ENCODE measurements at regions not wholly inside any gene's neighbourhood (a gene's known extent, or its start where the extent isn't known, plus 50 kb on each side); places are given as distances from the start of the nearest gene placed in this dataset.
"Not testable (repeated sequence)": the region's sequence is repeated elsewhere in the genome, so short reads cannot be mapped to it uniquely, and the experiment has no call there.

- Histone ChIP-seq H3K27ac (no peak overlapping the region), H3K9me3 (no peaks in the 10 kb centered on the region), H3K4me3 (no peak overlapping the region), H3K36me3 (no peaks in the 10 kb centered on the region), H3K27me3 (no peaks in the 10 kb centered on the region), H3K4me1 (no peaks in the 10 kb centered on the region)
- TF ChIP-seq CTCF (IDR thresholded peaks at IDR 0.05) (no peak), POLR2A (IDR thresholded peaks at IDR 0.05) (no peak)
- no peak for DNase-seq
- intact Hi-C loops (cut with DNase I; ENCODE audit: low total_unique reads) = no loop called here
Measured at GRCh38 chr7:98730326-98730725, 113.2 kb downstream of the NPTX2 start.

GRCh38 chr7:98731651-98732050, 114.6 kb downstream of the NPTX2 start:
- Histone ChIP-seq H3K9me3 (no peaks in the 10 kb centered on the region), H3K36me3 (no peaks in the 10 kb centered on the region), H3K4me1 (no peaks in the 10 kb centered on the region), H3K27me3 (no peaks in the 10 kb centered on the region), H3K27ac (no peak overlapping the region), H3K4me3 (no peak overlapping the region)
- no peak for DNase-seq
- TF ChIP-seq POLR2A (IDR thresholded peaks at IDR 0.05) (no peak), CTCF (IDR thresholded peaks at IDR 0.05) (no peak)
- intact Hi-C loops (cut with DNase I; ENCODE audit: low total_unique reads) = no loop called here

GRCh38 chr7:98733036-98733435, 116.0 kb downstream of the NPTX2 start:
- Histone ChIP-seq H3K4me3 (no peak overlapping the region), H3K4me1 (no peaks in the 10 kb centered on the region), H3K27ac (no peak overlapping the region), H3K9me3 (no peaks in the 10 kb centered on the region), H3K36me3 (no peaks in the 10 kb centered on the region), H3K27me3 (no peaks in the 10 kb centered on the region)
- DNase-seq = no peak
- TF ChIP-seq POLR2A (IDR thresholded peaks at IDR 0.05) = no peak
- no peak for TF ChIP-seq CTCF (IDR thresholded peaks at IDR 0.05)
- intact Hi-C loops (cut with DNase I; ENCODE audit: low total_unique reads) = no loop called here

GRCh38 chr7:98735801-98736200, 118.7 kb downstream of the NPTX2 start:
- intact Hi-C loops (cut with DNase I; ENCODE audit: low total_unique reads) = no loop called here
- H3K36me3 ChIP-seq = no peaks in the 10 kb centered on the region
- H3K9me3 ChIP-seq = no peaks in the 10 kb centered on the region
- H3K4me3 ChIP-seq = no peak overlapping the region
- DNase-seq = no peak
- no peaks in the 10 kb centered on the region for H3K27me3 ChIP-seq
- no peak overlapping the region for H3K27ac ChIP-seq
- TF ChIP-seq CTCF (IDR thresholded peaks at IDR 0.05) (no peak), POLR2A (IDR thresholded peaks at IDR 0.05) (no peak)
- H3K4me1 ChIP-seq = no peaks in the 10 kb centered on the region

GRCh38 chr7:98736461-98736860, 119.4 kb downstream of the NPTX2 start:
- H3K36me3 ChIP-seq; H3K4me3 ChIP-seq; intact Hi-C loops (cut with DNase I; ENCODE audit: low total_unique reads); H3K4me1 ChIP-seq; H3K27ac ChIP-seq; H3K27me3 ChIP-seq; H3K9me3 ChIP-seq; DNase-seq: not testable (repeated sequence)

- H3K36me3 ChIP-seq = no peaks in the 10 kb centered on the region
- no peak overlapping the region for H3K27ac ChIP-seq
- no peaks in the 10 kb centered on the region for H3K27me3 ChIP-seq
- intact Hi-C loops (cut with DNase I; ENCODE audit: low total_unique reads) = no loop called here
- no peaks in the 10 kb centered on the region for H3K4me1 ChIP-seq
- TF ChIP-seq POLR2A (IDR thresholded peaks at IDR 0.05) (no peak), CTCF (IDR thresholded peaks at IDR 0.05) (no peak)
- DNase-seq = no peak
- no peak overlapping the region for H3K4me3 ChIP-seq
- no peaks in the 10 kb centered on the region for H3K9me3 ChIP-seq
Measured at GRCh38 chr7:98737176-98737575, 120.1 kb downstream of the NPTX2 start.

Measured in uterus (tissue), 3 donors.